Tibial nerve (tissue), 4 donors: ENCODE measurements at regions not wholly inside any gene's neighbourhood (a gene's known extent, or its start where the extent isn't known, plus 50 kb on each side); places are given as distances from the start of the nearest gene placed in this dataset.

ENCODE experiments used
- DNase-seq, 2 donors: peaks; one replicate each; pipeline ENCODE4 v3.0.0-alpha.2; 2019; ENCODE audit warnings: low spot score in 2 of 2
- H3K27ac ChIP-seq, 4 donors: fragments of 200-600 bp; sonication (generic) in 3 of 4; one replicate each; pipeline ENCODE4 v1.5.1; 2017 to 2019; ENCODE audit warnings: mild to moderate bottlenecking in 1 of 4
- H3K27me3 ChIP-seq, 2 donors: fragments of 200-600 bp; sonication (generic) in 1 of 2; one replicate each; pipeline versions ENCODE4 v1.5.1 to v1.6.0; 2017 to 2019
- H3K36me3 ChIP-seq, 3 donors: fragments of 200-600 bp; sonication (generic); one replicate each; pipeline ENCODE4 v1.5.1; 2018 to 2019
- H3K4me1 ChIP-seq, 4 donors: fragments of 200-600 bp; sonication (generic) in 3 of 4; one replicate each; pipeline ENCODE4 v1.5.1; 2017 to 2019
- H3K4me3 ChIP-seq, 4 donors: fragments of 200-600 bp; sonication (generic) in 3 of 4; one replicate each; pipeline ENCODE4 v1.5.1; 2017 to 2019; ENCODE audit warnings: mild to moderate bottlenecking in 1 of 4, moderate library complexity in 1 of 4
- H3K9me3 ChIP-seq, 4 donors: fragments of 200-600 bp; sonication (generic) in 3 of 4; one replicate each; pipeline ENCODE4 v1.5.1; 2017 to 2019
- CTCF ChIP-seq, 5 experiments: fragments of 200-600 bp in 3 of 5; fragments of 450-650 bp in 2 of 5; sonication (generic) in 3 of 5; IDR thresholded peaks; one replicate each; pipeline ENCODE4 v1.5.1; 2016 to 2019; ENCODE audit warnings: antibody characterized with exemption in 5 of 5, mild to moderate bottlenecking in 3 of 5, moderate library complexity in 2 of 5
- EP300 ChIP-seq, 2 donors: sonication (generic); formaldehyde crosslinking; IDR thresholded peaks; one replicate each; pipeline ENCODE4 v1.6.1; 2017; ENCODE audit warnings: antibody characterized with exemption in 2 of 2, mild to moderate bottlenecking in 1 of 2
- POLR2A ChIP-seq, 2 donors: fragments of 450-650 bp; IDR thresholded peaks; one replicate each; pipeline ENCODE4 v1.6.1; 2017; ENCODE audit warnings: antibody characterized with exemption in 2 of 2, mild to moderate bottlenecking in 2 of 2, moderate library complexity in 2 of 2
- WGBS, 2 donors: methylation state at CpG; one replicate each; pipeline ENCODE4 v1.1.5; 2018; 5-methylcytosine and 5-hydroxymethylcytosine counted together

GRCh38 chr14:48111151-48111550 is 435.7 kb upstream of the MDGA2 start:
- Histone ChIP-seq H3K27ac (no peak overlapping the region), H3K4me1 (no peaks in the 10 kb centered on the region), H3K4me3 (no peak overlapping the region), H3K27me3 (no peaks in the 10 kb centered on the region), H3K36me3 (no peaks in the 10 kb centered on the region), H3K9me3 (no peaks in the 10 kb centered on the region)
- DNase-seq, result no peak
- WGBS, 2 donors, result 78 to 84% methylated on average over 3 of the region's 3 CpGs
- TF ChIP-seq CTCF (IDR thresholded peaks at IDR 0.05) (no peak), POLR2A (IDR thresholded peaks at IDR 0.05) (no peak), EP300 (IDR thresholded peaks at IDR 0.05) (no peak)

GRCh38 chr14:48107646-48108045 is 432.2 kb upstream of the MDGA2 start:
- H3K4me3 ChIP-seq, result no peak overlapping the region
- no peak for DNase-seq
- H3K27ac ChIP-seq, result no peak overlapping the region
- H3K9me3 ChIP-seq, result no peaks in the 10 kb centered on the region
- no peaks in the 10 kb centered on the region for H3K27me3 ChIP-seq
- H3K4me1 ChIP-seq, result no peaks in the 10 kb centered on the region
- H3K36me3 ChIP-seq, result no peaks in the 10 kb centered on the region
- 73 to 76% methylated on average over 1 of the region's 1 CpG for WGBS, 2 donors
- TF ChIP-seq POLR2A (IDR thresholded peaks at IDR 0.05) (no peak), CTCF (IDR thresholded peaks at IDR 0.05) (no peak), EP300 (IDR thresholded peaks at IDR 0.05) (no peak)

- 84 to 91% methylated on average over 2 of the region's 2 CpGs for WGBS, 2 donors
- Histone ChIP-seq H3K9me3 (peaks cover 0 to 5% (median 0%) of the 10 kb centered on the region in 4 donors), H3K4me3 (no peak overlapping the region), H3K27ac (no peak overlapping the region), H3K4me1 (no peaks in the 10 kb centered on the region), H3K36me3 (no peaks in the 10 kb centered on the region), H3K27me3 (no peaks in the 10 kb centered on the region)
- no peak for DNase-seq
- no peak for TF ChIP-seq POLR2A (IDR thresholded peaks at IDR 0.05)
- TF ChIP-seq CTCF (IDR thresholded peaks at IDR 0.05), result no peak
- TF ChIP-seq EP300 (IDR thresholded peaks at IDR 0.05), result no peak
Observed at GRCh38 chr14:48096897-48097296, 421.5 kb upstream of the MDGA2 start.

GRCh38 chr14:48086516-48086915 is 411.1 kb upstream of the MDGA2 start:
- Histone ChIP-seq H3K4me3 (no peak overlapping the region), H3K9me3 (no peaks in the 10 kb centered on the region), H3K27me3 (no peaks in the 10 kb centered on the region), H3K36me3 (no peaks in the 10 kb centered on the region), H3K4me1 (no peaks in the 10 kb centered on the region), H3K27ac (no peak overlapping the region)
- DNase-seq, result no peak
- TF ChIP-seq EP300 (IDR thresholded peaks at IDR 0.05), result no peak
- no peak for TF ChIP-seq POLR2A (IDR thresholded peaks at IDR 0.05)
- TF ChIP-seq CTCF (IDR thresholded peaks at IDR 0.05), result no peak
- WGBS, 2 donors, result 86 to 89% methylated on average over 1 of the region's 1 CpG

- no peak overlapping the region for H3K27ac ChIP-seq
- no peaks in the 10 kb centered on the region for H3K36me3 ChIP-seq
- no peaks in the 10 kb centered on the region for H3K4me1 ChIP-seq
- 86 to 91% methylated on average over 1 of the region's 1 CpG for WGBS, 2 donors
- TF ChIP-seq POLR2A (IDR thresholded peaks at IDR 0.05), result no peak
- TF ChIP-seq EP300 (IDR thresholded peaks at IDR 0.05), result no peak
- TF ChIP-seq CTCF (IDR thresholded peaks at IDR 0.05), result no peak
- H3K27me3 ChIP-seq, result no peaks in the 10 kb centered on the region
- no peaks in the 10 kb centered on the region for H3K9me3 ChIP-seq
- DNase-seq, result no peak
- no peak overlapping the region for H3K4me3 ChIP-seq
Observed at GRCh38 chr14:48075487-48075886, 400.1 kb upstream of the MDGA2 start.
